HG03432 (cell line): ENCODE measurements at regions not wholly inside any gene's neighbourhood (a gene's known extent, or its start where the extent isn't known, plus 50 kb on each side); places are given as distances from the start of the nearest gene placed in this dataset.
A peak's percentile ranks its signal among the peaks of the same experiment; 100 is the strongest.
"Not testable (repeated sequence)": the region's sequence is repeated elsewhere in the genome, so short reads cannot be mapped to it uniquely, and the experiment has no call there.

Source experiments
- ATAC-seq: cut with Tn5 transposase; IDR thresholded peaks from one replicate; pipeline ENCODE4 v1.9.1; 2021; ENCODE audit warnings: mild to moderate bottlenecking, moderate library complexity; ENCODE audit not compliant: unreplicated experiment

- ATAC-seq = no peak
Observed at GRCh38 chr18:66300141-66300540, 303.7 kb downstream of the CDH19 start.

- ATAC-seq = no peak
Observed at GRCh38 chr18:66280470-66280869, 323.4 kb downstream of the CDH19 start.

GRCh38 chr18:66271962-66272361, 331.9 kb downstream of the CDH19 start:
- no peak for ATAC-seq

GRCh38 chr18:66264130-66264529, 339.8 kb downstream of the CDH19 start:
- no peak for ATAC-seq

- ATAC-seq = no peak
Observed at GRCh38 chr18:66254121-66254520, 349.8 kb downstream of the CDH19 start.

- no peak for ATAC-seq
Observed at GRCh38 chr18:66252703-66253102, 351.2 kb downstream of the CDH19 start.

GRCh38 chr18:66235206-66235605, 368.7 kb downstream of the CDH19 start:
- ATAC-seq = no peak

- no peak for ATAC-seq
Observed at GRCh38 chr18:66226782-66227181, 377.1 kb downstream of the CDH19 start.

GRCh38 chr18:66223317-66223716, 380.6 kb downstream of the CDH19 start:
- ATAC-seq = not testable (repeated sequence)

GRCh38 chr18:66222174-66222573, 381.7 kb downstream of the CDH19 start:
- ATAC-seq = no peak

- ATAC-seq = no peak
Observed at GRCh38 chr18:66219817-66220216, 384.1 kb downstream of the CDH19 start.

GRCh38 chr18:66211749-66212148, 392.1 kb downstream of the CDH19 start:
- no peak for ATAC-seq

- ATAC-seq = no peak
Observed at GRCh38 chr18:66210875-66211274, 393.0 kb downstream of the CDH19 start.

GRCh38 chr18:66209656-66210055, 394.2 kb downstream of the CDH19 start:
- no peak for ATAC-seq

- peak; percentile 47 for ATAC-seq
Observed at GRCh38 chr18:66196805-66197204, 407.1 kb downstream of the CDH19 start.

GRCh38 chr18:66193938-66194337, 410.0 kb downstream of the CDH19 start:
- ATAC-seq = no peak

GRCh38 chr18:66193394-66193793, 410.5 kb downstream of the CDH19 start:
- ATAC-seq = no peak

- ATAC-seq = no peak
Observed at GRCh38 chr18:66168685-66169235, 417.9 kb downstream of the CDH7 start.

GRCh38 chr18:66167829-66168684, 417.2 kb downstream of the CDH7 start:
- no peak for ATAC-seq

GRCh38 chr18:66160007-66160406, 409.2 kb downstream of the CDH7 start:
- ATAC-seq = no peak

- ATAC-seq = no peak
Observed at GRCh38 chr18:66159451-66159850, 408.6 kb downstream of the CDH7 start.

GRCh38 chr18:66156946-66157687, 406.3 kb downstream of the CDH7 start:
- peak; percentile 87 for ATAC-seq
